ENCODE measurements at regions not wholly inside any gene's neighbourhood (a gene's known extent, or its start where the extent isn't known, plus 50 kb on each side); places are given as distances from the start of the nearest gene placed in this dataset.

DNA sequence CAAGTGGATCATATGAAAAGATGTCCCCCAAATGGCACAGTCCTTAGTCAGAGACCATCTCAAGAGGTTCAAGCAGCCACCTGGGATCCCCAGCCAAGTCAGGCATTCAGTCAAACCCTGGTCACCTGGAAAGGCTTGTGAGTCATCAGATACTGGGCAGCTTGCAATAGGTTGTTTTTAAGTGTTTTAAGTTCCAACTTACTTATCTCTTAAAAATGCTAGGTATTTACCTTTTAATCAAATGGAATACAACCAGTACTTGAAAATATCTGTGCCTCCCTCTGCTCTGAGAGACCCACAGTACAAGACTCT lies 262.2 kb downstream of the WDR11 start:
- Mint-ChIP-seq H3K9me3 (peaks cover 3% of the 10 kb centered on the region), H3K27me3 (peaks cover 5 to 25% of the 10 kb centered on the region in 2 donors), H3K36me3 (peaks cover 5% of the 10 kb centered on the region), H3K4me3 (no peak overlapping the region), H3K4me1 (ENCODE audit: low read depth in 2 of 2) (no peaks in the 10 kb centered on the region), H3K27ac (no peak overlapping the region)
- no peak for ATAC-seq
- DNase-seq (ENCODE audit: low spot score), result no peak

DNA sequence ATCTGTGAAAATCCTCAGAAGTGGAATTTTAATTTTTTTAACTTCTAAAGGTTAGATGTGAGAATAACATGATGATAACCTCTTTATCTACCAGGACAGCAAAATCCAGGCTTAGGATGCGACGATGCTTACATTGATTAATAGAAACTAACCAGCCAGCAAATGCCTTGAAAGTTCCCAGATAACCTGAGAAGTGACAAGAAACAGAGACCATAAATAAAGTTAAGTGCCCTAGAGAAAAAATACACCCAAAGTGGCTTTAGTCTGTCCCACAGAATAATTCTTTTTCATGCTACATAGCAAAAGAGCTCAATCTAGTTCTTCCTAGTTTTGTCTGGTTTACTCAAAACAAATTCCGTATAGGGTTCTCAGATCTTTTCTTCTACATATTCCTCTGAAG lies 262.7 kb downstream of the WDR11 start:
- Mint-ChIP-seq H3K4me1 (ENCODE audit: low read depth in 2 of 2) (no peaks in the 10 kb centered on the region), H3K4me3 (no peak overlapping the region)

DNA sequence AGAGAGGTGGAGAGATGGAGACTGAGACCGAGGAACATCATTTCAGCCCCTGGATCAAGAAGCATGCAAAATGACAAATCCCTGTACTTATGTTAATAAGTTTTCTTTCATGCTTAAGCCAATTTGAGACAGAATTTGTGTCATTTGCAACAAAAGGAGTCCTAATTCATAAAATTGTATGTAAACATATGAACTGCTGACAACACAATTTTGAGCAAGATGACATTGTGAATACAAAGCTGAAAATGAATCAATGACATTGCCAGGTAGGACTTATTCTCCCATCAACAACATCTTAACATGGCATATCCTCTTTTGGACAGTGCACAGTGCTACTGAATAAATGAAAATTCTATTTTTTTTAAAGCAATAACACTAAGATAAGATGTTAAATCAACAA lies 264.0 kb downstream of the WDR11 start:
- Mint-ChIP-seq H3K36me3 (peaks cover 5% of the 10 kb centered on the region), H3K9me3 (peaks cover 3% of the 10 kb centered on the region), H3K4me3 (no peak overlapping the region), H3K4me1 (ENCODE audit: low read depth in 2 of 2) (no peaks in the 10 kb centered on the region), H3K27me3 (peaks cover 5 to 33% of the 10 kb centered on the region in 2 donors), H3K27ac (no peak overlapping the region)
- no peak for DNase-seq (ENCODE audit: low spot score)
- no peak for ATAC-seq

More for the DNA sequence above, 262.7 kb downstream of the WDR11 start:
- H3K36me3 Mint-ChIP-seq, result peaks cover 5% of the 10 kb centered on the region
- ATAC-seq (no peak), DNase-seq (ENCODE audit: low spot score) (no peak)
- H3K27ac Mint-ChIP-seq, result no peak overlapping the region
- peaks cover 3% of the 10 kb centered on the region for H3K9me3 Mint-ChIP-seq
- peaks cover 5 to 25% of the 10 kb centered on the region in 2 donors for H3K27me3 Mint-ChIP-seq

DNA sequence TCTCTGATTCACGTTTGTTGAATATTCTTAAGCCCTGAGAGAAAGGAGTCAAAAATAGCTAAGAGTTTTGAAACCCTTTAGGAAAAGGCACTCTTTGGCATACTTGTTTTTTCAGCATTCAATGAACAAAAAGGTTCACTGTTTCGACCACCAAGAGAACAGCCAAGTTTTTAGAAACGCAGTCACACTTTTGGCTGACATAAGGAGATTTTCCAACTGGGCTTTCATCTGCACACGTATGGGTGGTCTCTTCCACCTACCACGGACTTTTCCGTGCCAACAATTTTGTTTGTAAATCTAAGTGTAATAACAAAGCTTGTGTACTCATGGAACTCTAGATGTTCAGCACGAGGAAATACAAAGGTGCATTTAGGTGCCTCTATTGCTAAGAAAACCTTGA lies 270.3 kb downstream of the WDR11 start:
- Mint-ChIP-seq H3K27me3 (peaks cover 2 to 41% of the 10 kb centered on the region in 2 donors), H3K9me3 (peaks cover 4% of the 10 kb centered on the region), H3K36me3 (no peaks in the 10 kb centered on the region), H3K27ac (no peak overlapping the region), H3K4me1 (ENCODE audit: low read depth in 2 of 2) (no peaks in the 10 kb centered on the region), H3K4me3 (no peak overlapping the region)
- DNase-seq (ENCODE audit: low spot score) (no peak), ATAC-seq (no peak)

DNA sequence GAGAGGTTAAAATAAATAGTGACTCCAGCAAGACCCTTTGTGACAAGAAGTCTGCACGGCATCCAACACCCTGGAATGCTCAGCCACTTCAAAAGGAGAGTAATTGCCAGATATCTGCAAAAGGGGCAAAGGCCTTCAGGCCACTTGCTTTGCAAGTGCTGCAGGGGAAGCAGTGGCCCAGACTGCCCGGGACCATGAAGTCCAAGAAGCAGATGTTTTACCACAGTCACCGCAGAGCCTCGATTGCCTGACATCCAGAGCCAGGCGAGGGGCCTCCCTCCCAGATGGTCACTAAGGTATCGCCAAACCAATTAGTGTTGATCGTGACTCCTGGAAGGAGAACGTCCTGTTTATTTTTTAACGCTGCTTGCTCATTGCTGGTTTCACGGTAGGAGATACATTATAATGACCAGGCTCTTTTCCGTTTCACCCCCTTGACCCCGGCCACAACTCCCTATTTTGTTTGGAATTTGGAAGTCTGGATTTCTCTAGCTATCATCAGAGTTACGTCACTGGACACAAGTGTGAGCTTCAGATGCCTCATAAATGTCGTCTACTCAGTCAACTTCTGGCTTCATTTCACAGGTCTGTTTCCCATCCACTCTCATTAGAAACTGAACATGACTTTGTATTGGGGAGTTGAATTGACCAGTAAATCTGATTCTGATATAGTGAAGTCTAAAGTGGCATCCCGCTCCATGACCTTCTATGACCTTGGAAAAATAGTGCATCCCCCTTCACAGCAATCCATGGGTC lies 276.2 kb downstream of the WDR11 start:
- no peak overlapping the region for H3K4me3 Mint-ChIP-seq

DNA sequence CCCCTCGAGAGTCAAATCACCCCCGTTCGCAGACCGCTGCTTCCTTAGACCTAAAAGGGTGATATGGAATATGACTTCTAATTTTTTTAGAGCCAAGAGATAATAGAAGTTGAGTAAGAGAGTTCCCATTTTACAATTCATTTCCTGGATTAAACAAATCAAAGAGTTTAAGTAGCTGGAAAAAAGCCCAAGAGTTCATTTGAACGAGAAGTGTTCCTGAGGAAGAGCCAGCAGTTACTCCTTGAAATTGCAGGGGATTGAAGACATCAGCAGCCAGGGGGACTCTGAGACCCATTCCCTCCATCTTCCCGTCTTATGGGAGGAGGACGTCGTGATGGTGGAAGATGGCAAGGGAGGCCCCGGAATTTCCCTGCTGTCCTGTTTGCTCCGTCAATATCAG lies 277.0 kb downstream of the WDR11 start:
- peaks cover 0 to 8% of the 10 kb centered on the region in 2 donors for H3K27me3 Mint-ChIP-seq

More for the DNA sequence above, 276.2 kb downstream of the WDR11 start:
- no peaks in the 10 kb centered on the region for H3K4me1 Mint-ChIP-seq (ENCODE audit: low read depth in 2 of 2)
- no peak overlapping the region for H3K27ac Mint-ChIP-seq
- DNase-seq (ENCODE audit: low spot score) (no peak), ATAC-seq (no peak)
- H3K36me3 Mint-ChIP-seq, result no peaks in the 10 kb centered on the region
- peaks cover 3% of the 10 kb centered on the region for H3K9me3 Mint-ChIP-seq
- H3K27me3 Mint-ChIP-seq, result peaks cover 0 to 16% of the 10 kb centered on the region in 2 donors

DNA sequence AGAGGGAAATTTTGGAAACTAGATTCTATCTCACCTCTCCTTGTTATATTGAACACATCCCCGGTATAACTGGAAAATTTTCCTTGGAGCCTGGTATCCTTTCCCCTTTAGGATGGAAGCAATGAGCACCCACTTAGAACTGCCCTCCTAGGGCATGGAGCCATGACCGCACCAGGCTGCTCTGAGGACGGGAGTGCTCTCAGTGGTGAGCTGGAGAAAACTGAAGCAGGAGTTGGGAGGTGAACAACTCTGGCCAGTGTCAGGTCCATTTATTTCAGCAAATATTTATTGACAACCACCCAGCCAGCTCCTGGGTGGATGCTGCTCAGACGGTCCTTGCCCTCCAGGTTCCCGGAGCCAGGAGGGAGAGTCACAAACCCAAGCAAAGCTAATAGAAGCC lies 278.1 kb downstream of the WDR11 start:
- Mint-ChIP-seq H3K9me3 (peaks cover 3% of the 10 kb centered on the region), H3K36me3 (no peaks in the 10 kb centered on the region), H3K4me1 (ENCODE audit: low read depth in 2 of 2) (no peaks in the 10 kb centered on the region), H3K4me3 (no peak overlapping the region), H3K27ac (no peak overlapping the region), H3K27me3 (peaks cover 0 to 6% of the 10 kb centered on the region in 2 donors)
- no peak for ATAC-seq
- DNase-seq (ENCODE audit: low spot score), result no peak

More for the DNA sequence above, 277.0 kb downstream of the WDR11 start:
- no peaks in the 10 kb centered on the region for H3K4me1 Mint-ChIP-seq (ENCODE audit: low read depth in 2 of 2)
- no peaks in the 10 kb centered on the region for H3K36me3 Mint-ChIP-seq
- H3K27ac Mint-ChIP-seq, result no peak overlapping the region
- no peak for DNase-seq (ENCODE audit: low spot score)
- no peak for ATAC-seq
- H3K4me3 Mint-ChIP-seq, result no peak overlapping the region
- peaks cover 3% of the 10 kb centered on the region for H3K9me3 Mint-ChIP-seq

DNA sequence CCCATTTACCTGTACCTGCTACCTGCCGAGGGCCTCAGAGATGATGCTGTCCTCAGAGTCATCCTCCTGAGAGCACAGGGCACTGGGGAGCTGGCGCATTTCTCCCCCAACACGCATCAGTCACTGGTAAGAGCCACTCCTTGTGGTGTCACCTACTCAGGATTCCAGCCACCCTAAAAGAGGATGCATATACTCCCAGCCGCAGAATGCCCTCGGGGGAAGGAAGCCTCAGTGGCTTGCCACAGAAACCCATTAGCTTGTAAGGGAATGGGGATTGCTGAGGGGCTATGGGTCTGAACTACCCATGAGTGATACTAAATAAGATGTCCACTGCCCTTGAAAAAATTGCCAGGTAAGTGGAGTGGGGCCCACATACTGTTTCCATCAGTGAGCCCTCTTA lies 279.2 kb downstream of the WDR11 start:
- DNase-seq (ENCODE audit: low spot score), result no peak
- Mint-ChIP-seq H3K27ac (no peak overlapping the region), H3K4me3 (no peak overlapping the region)

DNA sequence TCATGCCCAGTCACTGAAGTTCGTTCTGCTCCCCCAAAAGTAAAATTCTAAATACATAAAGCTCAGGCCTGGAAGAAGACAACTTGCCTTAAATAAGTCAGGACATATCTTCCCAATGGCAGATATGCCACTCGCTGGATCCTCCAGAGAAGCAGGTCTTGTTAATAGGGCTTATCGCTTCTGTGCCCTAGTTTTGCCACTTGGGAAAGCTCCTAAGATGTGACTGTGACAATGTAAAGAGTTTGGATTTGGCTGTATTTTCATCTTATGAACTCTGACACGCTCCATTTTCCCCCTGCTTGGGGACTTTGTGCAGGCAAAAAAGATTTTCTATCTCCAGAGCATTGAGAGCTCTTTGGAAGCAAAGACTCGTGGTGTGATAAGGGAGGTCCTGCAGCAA lies 279.9 kb downstream of the WDR11 start:
- H3K36me3 Mint-ChIP-seq, result no peaks in the 10 kb centered on the region
- peaks cover 3% of the 10 kb centered on the region for H3K9me3 Mint-ChIP-seq
- H3K4me1 Mint-ChIP-seq (ENCODE audit: low read depth in 2 of 2), result no peaks in the 10 kb centered on the region
- DNase-seq (ENCODE audit: low spot score) (no peak), ATAC-seq (no peak)
- peaks cover 0 to 15% of the 10 kb centered on the region in 2 donors for H3K27me3 Mint-ChIP-seq
- H3K4me3 Mint-ChIP-seq, result no peak overlapping the region
- H3K27ac Mint-ChIP-seq, result no peak overlapping the region

More for the DNA sequence above, 279.2 kb downstream of the WDR11 start:
- Mint-ChIP-seq H3K27me3 (peaks cover 0 to 14% of the 10 kb centered on the region in 2 donors), H3K9me3 (peaks cover 3% of the 10 kb centered on the region), H3K4me1 (ENCODE audit: low read depth in 2 of 2) (no peaks in the 10 kb centered on the region), H3K36me3 (no peaks in the 10 kb centered on the region)
- ATAC-seq, result no peak

DNA sequence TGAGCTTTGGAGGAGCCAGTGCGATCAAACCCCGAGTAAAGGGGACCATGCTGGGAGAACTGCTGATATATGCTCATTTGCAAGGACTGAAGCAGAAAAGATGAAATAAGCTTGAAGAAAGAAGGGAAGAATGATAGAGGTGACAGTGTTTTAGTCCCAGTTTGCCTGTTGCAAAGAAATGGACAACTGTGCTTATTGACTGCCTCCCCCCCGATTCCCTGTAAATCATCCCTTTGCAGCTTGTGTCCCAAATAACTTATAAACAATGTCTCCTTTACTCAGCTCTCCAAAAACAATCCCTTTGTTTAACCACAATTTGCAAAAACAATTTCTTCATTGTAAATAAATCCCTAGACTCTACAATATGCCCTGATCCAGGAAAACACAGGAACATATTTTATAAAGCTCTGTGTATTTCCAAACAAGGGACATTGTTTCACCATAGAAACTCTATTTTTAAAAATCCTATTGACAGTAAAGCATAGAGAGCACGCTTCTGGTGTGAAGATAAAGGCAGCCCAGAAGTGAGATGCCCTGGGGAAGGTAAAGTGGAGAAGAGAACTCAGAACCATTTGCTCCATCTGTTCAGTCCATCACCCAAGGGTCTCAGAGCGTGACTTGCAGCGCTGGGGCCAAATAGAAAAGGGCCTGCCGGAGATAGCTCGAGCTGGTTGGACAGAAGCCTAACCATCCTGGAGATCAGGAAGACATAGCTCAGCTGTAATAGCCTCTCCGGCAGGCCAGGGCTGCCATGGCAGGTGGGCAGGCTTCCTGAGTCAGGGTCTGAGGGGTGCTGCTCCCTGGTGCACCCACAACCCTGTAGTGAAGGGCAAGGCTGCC lies 280.5 kb downstream of the WDR11 start:
- Mint-ChIP-seq H3K36me3 (no peaks in the 10 kb centered on the region), H3K4me1 (ENCODE audit: low read depth in 2 of 2) (no peaks in the 10 kb centered on the region), H3K9me3 (peaks cover 1% of the 10 kb centered on the region), H3K27me3 (peaks cover 4 to 21% of the 10 kb centered on the region in 2 donors), H3K27ac (no peak overlapping the region), H3K4me3 (no peak overlapping the region)
- DNase-seq (ENCODE audit: low spot score) (no peak), ATAC-seq (no peak)

DNA sequence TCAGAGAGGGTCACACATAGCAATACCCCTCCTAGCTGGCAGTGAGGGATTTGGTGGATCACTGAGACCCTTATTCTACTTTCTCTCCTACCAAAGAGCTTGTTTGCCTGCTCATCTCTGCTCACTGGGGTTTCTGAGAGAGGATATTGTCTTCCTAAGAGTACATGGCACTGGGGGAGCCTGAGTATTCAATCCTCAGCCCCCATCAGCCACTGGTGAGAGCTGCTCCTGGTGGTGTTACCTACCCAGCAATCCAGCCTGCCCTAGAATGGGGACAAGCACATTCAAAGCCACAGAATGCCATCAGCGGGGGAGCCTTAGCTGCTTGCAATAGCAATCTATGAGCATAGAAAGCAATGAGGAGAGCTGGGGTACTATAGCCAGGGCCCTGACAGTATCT lies 281.1 kb downstream of the WDR11 start:
- peaks cover 4 to 22% of the 10 kb centered on the region in 2 donors for H3K27me3 Mint-ChIP-seq
- H3K36me3 Mint-ChIP-seq, result no peaks in the 10 kb centered on the region
- no peak for ATAC-seq

DNA sequence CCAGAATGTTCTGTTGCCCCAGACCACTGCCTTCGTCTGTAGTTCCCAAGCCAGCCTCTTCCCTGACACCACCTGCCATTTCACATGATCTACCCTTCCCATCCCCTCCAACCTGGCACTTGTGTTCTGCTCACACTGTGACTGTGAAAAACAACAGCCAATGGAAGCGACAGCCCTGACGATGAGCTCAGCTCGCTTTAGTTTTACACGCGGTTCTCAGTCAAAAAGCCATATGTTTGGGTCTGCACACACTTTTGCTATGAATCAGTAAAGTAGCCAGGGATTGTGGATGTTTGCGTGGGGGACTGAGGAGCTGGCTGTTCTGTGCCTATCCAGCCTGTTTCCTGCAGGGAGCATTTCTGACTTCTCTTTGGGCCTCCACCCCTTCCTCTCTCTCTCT lies 282.7 kb downstream of the WDR11 start:
- ATAC-seq (no peak), DNase-seq (ENCODE audit: low spot score) (no peak)
- Mint-ChIP-seq H3K4me3 (no peak overlapping the region), H3K9me3 (no peaks in the 10 kb centered on the region), H3K27me3 (peaks cover 4 to 16% of the 10 kb centered on the region in 2 donors), H3K4me1 (ENCODE audit: low read depth in 2 of 2) (no peaks in the 10 kb centered on the region), H3K36me3 (no peaks in the 10 kb centered on the region), H3K27ac (no peak overlapping the region)

More for the DNA sequence above, 281.1 kb downstream of the WDR11 start:
- Mint-ChIP-seq H3K27ac (no peak overlapping the region), H3K4me1 (ENCODE audit: low read depth in 2 of 2) (no peaks in the 10 kb centered on the region), H3K9me3 (no peaks in the 10 kb centered on the region), H3K4me3 (no peak overlapping the region)
- no peak for DNase-seq (ENCODE audit: low spot score)

DNA sequence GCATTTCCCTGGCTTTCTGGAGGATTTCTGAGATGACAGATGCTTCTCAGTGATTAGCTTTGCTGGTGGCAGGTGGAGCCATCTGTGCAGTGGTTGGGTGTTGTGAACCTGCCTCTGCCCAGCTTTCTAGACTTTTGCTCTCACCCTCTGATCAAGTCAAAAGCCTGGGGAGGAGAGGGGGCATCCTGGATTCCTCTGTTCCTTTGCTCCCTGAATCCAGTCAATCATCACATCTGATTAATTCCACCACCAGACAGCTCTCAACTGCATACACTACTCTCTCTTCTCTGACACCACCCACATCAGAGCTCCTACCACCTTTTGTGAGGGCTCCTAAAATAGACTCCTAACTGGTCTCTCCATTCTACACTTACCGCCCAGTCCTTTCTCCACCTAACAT lies 283.5 kb downstream of the WDR11 start:
- Mint-ChIP-seq H3K4me3 (no peak overlapping the region), H3K4me1 (ENCODE audit: low read depth in 2 of 2) (no peaks in the 10 kb centered on the region), H3K9me3 (no peaks in the 10 kb centered on the region), H3K27me3 (peaks cover 4 to 16% of the 10 kb centered on the region in 2 donors), H3K36me3 (no peaks in the 10 kb centered on the region), H3K27ac (no peak overlapping the region)
- DNase-seq (ENCODE audit: low spot score), result no peak
- no peak for ATAC-seq

DNA sequence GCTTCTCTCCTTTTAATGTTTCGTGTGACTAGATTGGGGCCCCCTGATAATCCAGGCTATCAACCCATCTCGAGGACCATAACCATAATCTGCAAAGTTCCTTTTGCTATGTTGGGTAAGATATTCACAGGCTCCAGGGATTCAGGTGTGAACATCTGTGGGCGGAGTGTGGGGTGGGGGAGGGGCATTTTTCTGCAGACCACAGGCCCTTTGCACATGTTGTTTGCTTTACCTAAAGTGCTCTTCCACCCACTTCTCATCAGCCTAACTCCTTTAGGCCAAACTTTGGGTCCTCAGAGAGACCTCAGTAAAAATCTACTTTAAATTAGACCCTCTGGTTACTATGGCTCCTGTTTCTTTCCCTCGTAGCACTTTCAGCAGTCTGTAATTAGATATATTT lies 284.4 kb downstream of the WDR11 start:
- ATAC-seq (no peak), DNase-seq (ENCODE audit: low spot score) (no peak)
- no peaks in the 10 kb centered on the region for H3K4me1 Mint-ChIP-seq (ENCODE audit: low read depth in 2 of 2)
- no peak overlapping the region for H3K27ac Mint-ChIP-seq
- no peaks in the 10 kb centered on the region for H3K9me3 Mint-ChIP-seq
- peaks cover 4 to 16% of the 10 kb centered on the region in 2 donors for H3K27me3 Mint-ChIP-seq
- no peak overlapping the region for H3K4me3 Mint-ChIP-seq
- no peaks in the 10 kb centered on the region for H3K36me3 Mint-ChIP-seq

Measured in natural killer cell treated with Interleukin-12 subunit alpha and Interleukin-12 subunit beta and Interleukin-15 and Interleukin-18, amount 100 ng/mL, for 72 hours (primary cell).